ENCODE measurements at regions not wholly inside any gene's neighbourhood (a gene's known extent, or its start where the extent isn't known, plus 50 kb on each side); places are given as distances from the start of the nearest gene placed in this dataset.

- TF ChIP-seq CTCF (IDR thresholded peaks at IDR 0.05) (no peak), POLR2A (IDR thresholded peaks at IDR 0.05) (no peak)
Observed at GRCh38 chr12:5124401-5124800, 80.7 kb downstream of the KCNA5 start.
